Common myeloid progenitor, CD34-positive (primary cell): ENCODE measurements at regions not wholly inside any gene's neighbourhood (a gene's known extent, or its start where the extent isn't known, plus 50 kb on each side); places are given as distances from the start of the nearest gene placed in this dataset.
"Not testable (repeated sequence)": the region's sequence is repeated elsewhere in the genome, so short reads cannot be mapped to it uniquely, and the experiment has no call there.

Experiments used
- CTCF ChIA-PET: fragments of 350-600 bp; sonication (Branson Sonifier 250); formaldehyde crosslinking; loops from one replicate; lab custom pipeline; 2021; ENCODE audit warnings: antibody characterized with exemption; lab: Charles Lee
- POLR2A ChIA-PET: fragments of 350-600 bp; sonication (Branson Sonifier 250); formaldehyde crosslinking; loops from one replicate; lab custom pipeline; 2021; ENCODE audit warnings: antibody characterized with exemption; lab: Charles Lee
- DNase-seq, 3 donors: peaks; one replicate each; pipeline versions ENCODE4 v3.0.0 to v3.0.0-alpha.2; 2013
- H3K27ac ChIP-seq, 2 experiments: 1 replicate in 1 of 2; 2 replicates in 1 of 2; pipeline ENCODE4 v1.7.0; 2013; ENCODE audit warnings: inconsistent platforms in 2 of 2, low read length in 2 of 2, mild to moderate bottlenecking in 2 of 2, low read depth in 1 of 2, moderate library complexity in 1 of 2; ENCODE audit not compliant: severe bottlenecking in 2 of 2, insufficient read depth in 1 of 2, poor library complexity in 1 of 2
- H3K27me3 ChIP-seq, 5 experiments: replicated peaks in 2 of 5; 1 replicate in 3 of 5; 2 replicates in 2 of 5; pipeline versions ENCODE4 v1.6.1 to v1.7.0; 2013; ENCODE audit warnings: low read length in 4 of 5, mild to moderate bottlenecking in 2 of 5, moderate library complexity in 2 of 5, inconsistent platforms in 1 of 5; ENCODE audit not compliant: insufficient read depth in 5 of 5, control insufficient read depth in 4 of 5
- H3K36me3 ChIP-seq, 4 experiments: 1 replicate in 2 of 4; 2 replicates in 2 of 4; pipeline versions ENCODE4 v1.6.1 to v1.7.0; 2013; ENCODE audit warnings: low read length in 3 of 4, control low read depth in 1 of 4, mild to moderate bottlenecking in 1 of 4; ENCODE audit not compliant: control insufficient read depth in 4 of 4, insufficient read depth in 4 of 4
- H3K4me1 ChIP-seq, 4 experiments: 1 replicate in 3 of 4; 2 replicates in 1 of 4; pipeline versions ENCODE4 v1.6.1 to v1.7.1; 2013; ENCODE audit warnings: low read length in 3 of 4, mild to moderate bottlenecking in 3 of 4, control low read depth in 1 of 4, inconsistent platforms in 1 of 4, moderate library complexity in 1 of 4; ENCODE audit not compliant: control insufficient read depth in 4 of 4, insufficient read depth in 4 of 4; ENCODE audit errors: control extremely low read depth in 1 of 4
- H3K4me3 ChIP-seq, 7 experiments: 1 replicate in 4 of 7; 2 replicates in 3 of 7; pipeline versions ENCODE4 v1.5.1 to v1.7.0; 2013; ENCODE audit warnings: mild to moderate bottlenecking in 7 of 7, low read length in 6 of 7, moderate library complexity in 6 of 7, inconsistent platforms in 2 of 7, low read depth in 2 of 7, control low read depth in 1 of 7; ENCODE audit not compliant: insufficient read depth in 4 of 7, control insufficient read depth in 1 of 7; ENCODE audit errors: extremely low read depth in 1 of 7
- H3K9me3 ChIP-seq, 5 experiments: 1 replicate in 4 of 5; 2 replicates in 1 of 5; pipeline versions ENCODE4 v1.6.1 to v1.7.1; 2013; ENCODE audit warnings: low read length in 4 of 5, mild to moderate bottlenecking in 2 of 5, inconsistent platforms in 1 of 5, low read depth in 1 of 5, moderate library complexity in 1 of 5; ENCODE audit not compliant: control insufficient read depth in 4 of 5, insufficient read depth in 2 of 5; ENCODE audit errors: control extremely low read depth in 1 of 5
- WGBS: methylation state at CpG from one replicate; pipeline ENCODE4 v1.1.5; 2013; ENCODE audit not compliant: insufficient coverage; 5-methylcytosine and 5-hydroxymethylcytosine counted together

- H3K27ac ChIP-seq, result no peak overlapping the region
- no peaks in the 10 kb centered on the region for H3K9me3 ChIP-seq
- no peak overlapping the region for H3K4me3 ChIP-seq
- no peaks in the 10 kb centered on the region for H3K4me1 ChIP-seq
- no peak for DNase-seq
- no peaks in the 10 kb centered on the region for H3K36me3 ChIP-seq
- POLR2A ChIA-PET, result no interaction called here
- peaks cover 0 to 2% (median 0%) of the 10 kb centered on the region in 5 experiments for H3K27me3 ChIP-seq
- CTCF ChIA-PET, result no interaction called here
- WGBS, result 100% methylated on average over 1 of the region's 4 CpGs
Measured at GRCh38 chr4:181119186-181119585, 1124.0 kb upstream of the TENM3 start.

DNA sequence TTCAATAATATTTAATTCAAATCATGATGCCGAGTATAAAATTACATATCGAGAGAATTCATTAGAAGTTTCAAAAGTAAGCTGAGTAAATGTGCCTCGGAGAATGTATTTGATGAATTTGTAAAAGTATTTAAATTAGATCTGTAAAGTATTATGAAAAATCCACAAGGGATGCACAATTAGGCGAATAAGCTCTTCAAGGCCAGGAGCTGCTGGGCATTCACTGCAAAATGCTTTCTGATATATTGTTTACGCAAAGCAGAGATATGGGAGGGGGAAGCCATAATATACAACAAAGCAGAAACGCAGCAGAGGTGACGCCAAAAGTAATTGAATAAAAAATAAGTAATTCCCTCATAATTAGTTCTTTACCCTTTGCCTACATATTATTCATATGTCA is 1121.5 kb upstream of the TENM3 start:
- CTCF ChIA-PET, result no interaction called here
- H3K4me3 ChIP-seq, result no peak overlapping the region
- H3K27ac ChIP-seq, result no peak overlapping the region
- WGBS, result 94% methylated on average over 2 of the region's 7 CpGs
- no peaks in the 10 kb centered on the region for H3K4me1 ChIP-seq
- no peak for DNase-seq
- POLR2A ChIA-PET, result no interaction called here
- H3K9me3 ChIP-seq, result no peaks in the 10 kb centered on the region
- peaks cover 0 to 2% (median 0%) of the 10 kb centered on the region in 5 experiments for H3K27me3 ChIP-seq
- H3K36me3 ChIP-seq, result no peaks in the 10 kb centered on the region

DNA sequence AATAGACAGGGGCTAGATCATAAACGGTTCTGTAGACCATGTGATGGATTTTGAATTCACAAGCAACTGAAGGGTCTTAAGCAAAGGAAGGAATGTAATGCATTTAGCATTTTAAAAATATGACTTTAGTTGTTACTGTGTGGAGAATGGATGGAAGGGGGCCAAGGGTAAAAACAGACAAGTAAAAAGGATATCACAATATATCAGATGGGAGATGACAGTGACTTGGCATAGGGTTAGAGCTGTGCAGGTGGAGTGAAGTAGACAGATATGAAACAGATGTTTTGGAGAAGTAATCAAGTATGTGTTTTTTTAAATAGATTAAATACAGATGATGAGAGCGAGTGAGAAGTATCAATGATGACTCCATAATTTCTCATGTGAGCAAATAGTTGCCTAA is 1116.0 kb upstream of the TENM3 start:
- CTCF ChIA-PET, result no interaction called here
- 100% methylated on average over 2 of the region's 2 CpGs for WGBS

DNA sequence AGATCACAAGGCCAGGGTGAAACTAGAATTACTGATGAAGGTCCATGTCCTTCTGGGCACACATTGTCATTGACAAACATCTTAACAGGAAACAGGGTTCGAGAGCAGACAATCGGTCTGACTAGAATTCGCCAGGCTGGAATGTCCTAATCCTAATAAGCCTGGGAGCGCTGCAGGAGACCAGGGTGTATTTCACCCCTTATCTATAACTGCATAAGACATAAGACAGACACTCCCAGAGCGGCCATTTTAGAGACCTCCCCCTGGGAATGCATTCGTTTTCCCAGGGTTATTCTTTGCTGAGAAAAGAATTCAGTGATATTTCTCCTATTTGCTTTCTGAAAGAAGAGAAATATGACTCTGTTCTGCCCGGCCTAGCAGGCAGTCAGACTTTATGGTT is 1112.9 kb upstream of the TENM3 start:
- CTCF ChIA-PET, H3K4me3 ChIP-seq, POLR2A ChIA-PET, H3K36me3 ChIP-seq, H3K9me3 ChIP-seq, H3K4me1 ChIP-seq, H3K27me3 ChIP-seq, H3K27ac ChIP-seq: not testable (repeated sequence)
- WGBS, result 100% methylated on average over 4 of the region's 7 CpGs
- peak in 1 of 3 donors; percentile 1 for DNase-seq

More for the DNA sequence above, 1116.0 kb upstream of the TENM3 start:
- Histone ChIP-seq H3K27ac (no peak overlapping the region), H3K27me3 (peaks cover 0 to 2% (median 0%) of the 10 kb centered on the region in 5 experiments), H3K36me3 (no peaks in the 10 kb centered on the region), H3K4me3 (no peak overlapping the region), H3K9me3 (peaks cover 0 to 7% (median 1%) of the 10 kb centered on the region in 5 experiments), H3K4me1 (no peaks in the 10 kb centered on the region)
- DNase-seq, result no peak
- POLR2A ChIA-PET, result no interaction called here

- Histone ChIP-seq H3K4me1 (no peaks in the 10 kb centered on the region), H3K9me3 (no peaks in the 10 kb centered on the region), H3K27me3 (no peaks in the 10 kb centered on the region), H3K27ac (no peak overlapping the region), H3K36me3 (no peaks in the 10 kb centered on the region), H3K4me3 (no peak overlapping the region)
- WGBS, result 100% methylated on average over 1 of the region's 3 CpGs
- ChIA-PET POLR2A (no interaction called here), CTCF (no interaction called here)
- no peak for DNase-seq
Measured at GRCh38 chr4:181137351-181137750, 1105.9 kb upstream of the TENM3 start.

- no peak for DNase-seq
- ChIA-PET POLR2A (no interaction called here), CTCF (interaction anchor here (0.9 kb wide), 1 partner anchor 9 kb away, joined by 3 read pairs; no protein-coding TSS in a partner anchor)
- no peak overlapping the region for H3K27ac ChIP-seq
- H3K27me3 ChIP-seq, result no peaks in the 10 kb centered on the region
- no peak overlapping the region for H3K4me3 ChIP-seq
- no peaks in the 10 kb centered on the region for H3K4me1 ChIP-seq
- WGBS, result 100% methylated on average over 4 of the region's 8 CpGs
- H3K36me3 ChIP-seq, result no peaks in the 10 kb centered on the region
- no peaks in the 10 kb centered on the region for H3K9me3 ChIP-seq
Measured at GRCh38 chr4:181138116-181138515, 1105.1 kb upstream of the TENM3 start.

GRCh38 chr4:181140037-181140603 is 1103.1 kb upstream of the TENM3 start:
- peaks cover 0 to 2% (median 0%) of the 10 kb centered on the region in 5 experiments for H3K27me3 ChIP-seq
- no CpG with 5 or more reads among the region's 6 CpGs for WGBS
- CTCF ChIA-PET, result no interaction called here
- H3K36me3 ChIP-seq, result no peaks in the 10 kb centered on the region
- no peak for DNase-seq
- H3K9me3 ChIP-seq, result no peaks in the 10 kb centered on the region
- H3K27ac ChIP-seq, result no peak overlapping the region
- H3K4me1 ChIP-seq, result no peaks in the 10 kb centered on the region
- no peak overlapping the region for H3K4me3 ChIP-seq
- POLR2A ChIA-PET, result no interaction called here
